Panc1 (cell line): ENCODE measurements at regions not wholly inside any gene's neighbourhood (a gene's known extent, or its start where the extent isn't known, plus 50 kb on each side); places are given as distances from the start of the nearest gene placed in this dataset.

ENCODE experiments used
- ATAC-seq: fragments of 200-7000 bp; cut with Tn5 transposase; 2 replicates; pipeline ENCODE4 v1.9.1; 2020; ENCODE audit warnings: mild to moderate bottlenecking, moderate library complexity
- BruUV-seq: library from RNA; stranded (reverse); fragments of 400-500 nt; replicated peaks from 2 replicates; lab custom pipeline; 2021; lab: Mats Ljungman, UMichigan
- CTCF ChIA-PET: fragments of 300-600 bp; sonication (Branson Sonifier 250); formaldehyde crosslinking; loops from one replicate; lab custom pipeline; 2022; ENCODE audit warnings: antibody characterized with exemption; lab: Charles Lee
- POLR2A ChIA-PET: fragments of 300-600 bp; sonication (Branson Sonifier 250); formaldehyde crosslinking; loops from one replicate; lab custom pipeline; 2022; ENCODE audit warnings: antibody characterized with exemption; lab: Charles Lee
- DNase-seq: peaks from one replicate; pipeline ENCODE4 v3.0.0-alpha.2; 2010; ENCODE audit warnings: low read depth, low spot score
- H3K27ac ChIP-seq: 2 replicates; pipeline ENCODE4 v1.5.1; 2011; ENCODE audit warnings: mild to moderate bottlenecking, low read length, inconsistent platforms
- H3K27me3 ChIP-seq: fragments of 200-500 bp; sonication (Bioruptor generic); 2 replicates; pipeline ENCODE4 v1.6.0; 2014; ENCODE audit warnings: low read length, inconsistent platforms; ENCODE audit not compliant: control insufficient read depth, insufficient read depth
- H3K36me3 ChIP-seq: fragments of 200-500 bp; sonication (Bioruptor generic); 2 replicates; pipeline ENCODE4 v1.5.1; 2014; ENCODE audit warnings: inconsistent platforms, mild to moderate bottlenecking, low read length, moderate library complexity; ENCODE audit not compliant: control insufficient read depth, insufficient read depth
- H3K4me1 ChIP-seq: 2 replicates; pipeline ENCODE4 v1.5.1; 2011; ENCODE audit warnings: inconsistent platforms, mild to moderate bottlenecking, low read length, moderate library complexity; ENCODE audit not compliant: control insufficient read depth, insufficient read depth
- H3K4me3 ChIP-seq, 2 experiments: 2 replicates each; pipeline ENCODE4 v1.5.1; 2011 to 2012; ENCODE audit warnings: low read depth in 2 of 2, low read length in 2 of 2, mild to moderate bottlenecking in 2 of 2, inconsistent platforms in 1 of 2, moderate library complexity in 1 of 2
- H3K9me3 ChIP-seq: fragments of 200-500 bp; sonication (Bioruptor generic); 2 replicates; pipeline ENCODE4 v1.5.1; 2014; ENCODE audit warnings: low read depth, mild to moderate bottlenecking, inconsistent platforms, low read length, moderate library complexity; ENCODE audit not compliant: control insufficient read depth, insufficient read depth
- POLR2AphosphoS5 ChIP-seq: IDR thresholded peaks from 2 replicates; pipeline ENCODE4 v1.6.1; 2012; ENCODE audit warnings: mild to moderate bottlenecking, low read depth, low read length, moderate library complexity
- SIN3A ChIP-seq: IDR thresholded peaks from 2 replicates; pipeline ENCODE4 v1.6.1; 2012; ENCODE audit warnings: low read depth, mild to moderate bottlenecking, low read length, moderate library complexity, borderline replicate concordance; ENCODE audit not compliant: insufficient read depth
- TCF7L2 ChIP-seq: IDR thresholded peaks from 2 replicates; pipeline ENCODE4 v1.6.1; 2011; ENCODE audit warnings: mild to moderate bottlenecking, low read depth, low read length, inconsistent platforms
- in situ Hi-C: cut with HindIII; loops from 2 replicates; pipeline ENCODE4 v1.10.0; 2016; ENCODE audit warnings: low sequenced_read_pairs, low pct_unique_long_range_greater_than_20kb
- intact Hi-C: fragments of 100-400 bp; cut with micrococcal nuclease; formaldehyde crosslinking; loops from one replicate; pipeline ENCODE4 v1.10.0; 2022; ENCODE audit not compliant: unreplicated experiment
- TF ChIP-seq, protein P1 (sequence below): fragments of 450-650 bp; IDR thresholded peaks from 2 replicates; pipeline ENCODE4 v1.5.1; 2017; ENCODE audit warnings: mild to moderate bottlenecking
- TF ChIP-seq, protein P2 (sequence below), 2 experiments: IDR thresholded peaks; 2 replicates each; pipeline ENCODE4 v1.6.1; 2011 to 2012; ENCODE audit warnings: low read depth in 2 of 2, control low read depth in 1 of 2, low read length in 1 of 2, mild to moderate bottlenecking in 1 of 2, moderate library complexity in 1 of 2; ENCODE audit not compliant: insufficient read depth in 1 of 2

DNA sequence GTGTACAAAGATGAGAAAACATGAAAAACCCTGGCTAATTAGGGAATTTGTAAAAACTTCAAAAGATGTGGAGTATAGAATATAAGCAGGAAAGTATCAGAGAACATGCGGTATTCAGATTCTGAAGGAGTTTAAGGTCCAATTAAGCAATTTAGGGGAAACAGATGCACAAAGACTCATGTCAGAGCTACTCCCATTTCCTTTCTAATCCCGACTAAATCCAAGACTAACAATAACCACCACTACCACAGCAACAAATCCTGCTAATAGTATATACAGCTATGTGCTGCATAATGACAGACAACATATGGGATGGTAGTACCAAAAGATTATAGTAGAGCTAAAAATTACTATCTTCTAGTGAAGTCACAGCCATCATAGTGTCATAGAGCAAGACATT lies 102.1 kb downstream of the LURAP1L start:
- no peak overlapping the region for H3K27ac ChIP-seq
- H3K4me3 ChIP-seq: no peak overlapping the region
- H3K27me3 ChIP-seq: no peaks in the 10 kb centered on the region
- TF ChIP-seq POLR2AphosphoS5: no peak
- TF ChIP-seq SIN3A: no peak
- TF ChIP-seq, protein P1, sequence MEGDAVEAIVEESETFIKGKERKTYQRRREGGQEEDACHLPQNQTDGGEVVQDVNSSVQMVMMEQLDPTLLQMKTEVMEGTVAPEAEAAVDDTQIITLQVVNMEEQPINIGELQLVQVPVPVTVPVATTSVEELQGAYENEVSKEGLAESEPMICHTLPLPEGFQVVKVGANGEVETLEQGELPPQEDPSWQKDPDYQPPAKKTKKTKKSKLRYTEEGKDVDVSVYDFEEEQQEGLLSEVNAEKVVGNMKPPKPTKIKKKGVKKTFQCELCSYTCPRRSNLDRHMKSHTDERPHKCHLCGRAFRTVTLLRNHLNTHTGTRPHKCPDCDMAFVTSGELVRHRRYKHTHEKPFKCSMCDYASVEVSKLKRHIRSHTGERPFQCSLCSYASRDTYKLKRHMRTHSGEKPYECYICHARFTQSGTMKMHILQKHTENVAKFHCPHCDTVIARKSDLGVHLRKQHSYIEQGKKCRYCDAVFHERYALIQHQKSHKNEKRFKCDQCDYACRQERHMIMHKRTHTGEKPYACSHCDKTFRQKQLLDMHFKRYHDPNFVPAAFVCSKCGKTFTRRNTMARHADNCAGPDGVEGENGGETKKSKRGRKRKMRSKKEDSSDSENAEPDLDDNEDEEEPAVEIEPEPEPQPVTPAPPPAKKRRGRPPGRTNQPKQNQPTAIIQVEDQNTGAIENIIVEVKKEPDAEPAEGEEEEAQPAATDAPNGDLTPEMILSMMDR: no peak
- TF ChIP-seq, protein P2, sequence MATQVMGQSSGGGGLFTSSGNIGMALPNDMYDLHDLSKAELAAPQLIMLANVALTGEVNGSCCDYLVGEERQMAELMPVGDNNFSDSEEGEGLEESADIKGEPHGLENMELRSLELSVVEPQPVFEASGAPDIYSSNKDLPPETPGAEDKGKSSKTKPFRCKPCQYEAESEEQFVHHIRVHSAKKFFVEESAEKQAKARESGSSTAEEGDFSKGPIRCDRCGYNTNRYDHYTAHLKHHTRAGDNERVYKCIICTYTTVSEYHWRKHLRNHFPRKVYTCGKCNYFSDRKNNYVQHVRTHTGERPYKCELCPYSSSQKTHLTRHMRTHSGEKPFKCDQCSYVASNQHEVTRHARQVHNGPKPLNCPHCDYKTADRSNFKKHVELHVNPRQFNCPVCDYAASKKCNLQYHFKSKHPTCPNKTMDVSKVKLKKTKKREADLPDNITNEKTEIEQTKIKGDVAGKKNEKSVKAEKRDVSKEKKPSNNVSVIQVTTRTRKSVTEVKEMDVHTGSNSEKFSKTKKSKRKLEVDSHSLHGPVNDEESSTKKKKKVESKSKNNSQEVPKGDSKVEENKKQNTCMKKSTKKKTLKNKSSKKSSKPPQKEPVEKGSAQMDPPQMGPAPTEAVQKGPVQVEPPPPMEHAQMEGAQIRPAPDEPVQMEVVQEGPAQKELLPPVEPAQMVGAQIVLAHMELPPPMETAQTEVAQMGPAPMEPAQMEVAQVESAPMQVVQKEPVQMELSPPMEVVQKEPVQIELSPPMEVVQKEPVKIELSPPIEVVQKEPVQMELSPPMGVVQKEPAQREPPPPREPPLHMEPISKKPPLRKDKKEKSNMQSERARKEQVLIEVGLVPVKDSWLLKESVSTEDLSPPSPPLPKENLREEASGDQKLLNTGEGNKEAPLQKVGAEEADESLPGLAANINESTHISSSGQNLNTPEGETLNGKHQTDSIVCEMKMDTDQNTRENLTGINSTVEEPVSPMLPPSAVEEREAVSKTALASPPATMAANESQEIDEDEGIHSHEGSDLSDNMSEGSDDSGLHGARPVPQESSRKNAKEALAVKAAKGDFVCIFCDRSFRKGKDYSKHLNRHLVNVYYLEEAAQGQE (IDR thresholded peaks at IDR 0.05; ENCODE audit: insufficient read depth in 1 of 2, low read depth in 2 of 2, low read length in 1 of 2): no peak
- TF ChIP-seq TCF7L2: no peak
- ChIA-PET POLR2A (no interaction called here), CTCF (no interaction called here)
- no peaks in the 10 kb centered on the region for H3K9me3 ChIP-seq
- no peaks in the 10 kb centered on the region for H3K4me1 ChIP-seq
- intact Hi-C loops: no loop called here
- H3K36me3 ChIP-seq: no peaks in the 10 kb centered on the region
- ATAC-seq: no peak
- BruUV-seq: no TSS peak
- in situ Hi-C loops: no loop called here
- DNase-seq: no peak

DNA sequence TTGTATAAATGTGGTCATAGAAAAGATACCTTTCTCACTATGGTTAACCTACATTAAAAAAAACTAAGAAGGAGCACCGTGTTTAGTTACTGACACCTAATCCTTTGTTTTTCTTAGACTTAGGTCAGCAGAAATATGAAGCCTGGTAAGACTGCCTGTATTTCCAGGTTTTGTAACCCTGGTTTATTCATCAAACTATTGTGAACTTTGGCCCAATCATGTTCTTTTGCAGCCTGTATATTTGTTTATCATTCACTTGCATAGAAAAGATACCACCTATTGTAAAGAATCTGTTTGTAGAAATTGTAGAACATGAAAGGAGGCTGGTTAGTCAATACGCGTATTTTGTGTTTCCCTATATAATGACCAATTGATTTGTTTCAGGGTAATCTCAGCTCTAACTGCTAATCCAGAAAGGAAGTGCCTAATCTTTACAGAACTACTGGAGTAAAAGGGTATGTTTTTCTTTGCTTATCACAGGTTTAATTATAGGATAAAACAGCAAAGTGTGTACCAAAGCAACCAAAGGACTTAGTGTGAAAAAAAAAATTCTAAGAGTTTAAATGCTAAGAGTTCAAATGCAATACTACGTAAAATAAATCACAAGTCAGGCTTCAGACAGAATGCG lies 103.6 kb downstream of the LURAP1L start:
- no TSS peak for BruUV-seq
- no peaks in the 10 kb centered on the region for H3K9me3 ChIP-seq
- ChIA-PET CTCF (no interaction called here), POLR2A (no interaction called here)
- H3K36me3 ChIP-seq: no peaks in the 10 kb centered on the region
- in situ Hi-C loops: no loop called here
- no peak overlapping the region for H3K27ac ChIP-seq
- H3K4me3 ChIP-seq: no peak overlapping the region
- no peaks in the 10 kb centered on the region for H3K27me3 ChIP-seq
- no peak for ATAC-seq
- TF ChIP-seq POLR2AphosphoS5: no peak
- no peak for TF ChIP-seq TCF7L2
- TF ChIP-seq, protein P2 (IDR thresholded peaks at IDR 0.05; ENCODE audit: insufficient read depth in 1 of 2, low read depth in 2 of 2, low read length in 1 of 2): no peak
- no peak for TF ChIP-seq SIN3A
- TF ChIP-seq, protein P1: no peak
- no peaks in the 10 kb centered on the region for H3K4me1 ChIP-seq
- intact Hi-C loops: no loop called here
- DNase-seq: no peak
